SK-N-MC (cell line): ENCODE measurements at regions not wholly inside any gene's neighbourhood (a gene's known extent, or its start where the extent isn't known, plus 50 kb on each side); places are given as distances from the start of the nearest gene placed in this dataset.

ENCODE experiments used
- DNase-seq: peaks from one replicate; pipeline ENCODE4 v3.0.0-alpha.2; 2011; ENCODE audit warnings: low read depth, low spot score
- H3K27ac ChIP-seq: fragments of 200-600 bp; sonication (generic); 2 replicates; pipeline ENCODE4 v1.5.1; 2016; ENCODE audit warnings: mixed run types
- H3K36me3 ChIP-seq: fragments of 200-600 bp; sonication (generic); 2 replicates; pipeline ENCODE4 v1.6.1; 2017; ENCODE audit warnings: antibody characterized with exemption, low read length, mixed read lengths; ENCODE audit not compliant: insufficient read depth
- H3K4me3 ChIP-seq: fragments of 200-600 bp; sonication (generic); 2 replicates; pipeline ENCODE4 v1.5.1; 2016
- H3K9ac ChIP-seq: fragments of 200-600 bp; sonication (generic); 2 replicates; pipeline ENCODE4 v1.8.0; 2017; ENCODE audit warnings: mixed run types, mixed read lengths; ENCODE audit not compliant: insufficient read length
- H3K9me3 ChIP-seq: fragments of 200-600 bp; sonication (generic); 2 replicates; pipeline ENCODE4 v1.6.1; 2017; ENCODE audit warnings: low read depth, mild to moderate bottlenecking, antibody characterized with exemption, low read length, moderate library complexity, mixed read lengths
- EZH2 ChIP-seq: fragments of 200-600 bp; sonication (generic); IDR thresholded peaks from one replicate; pipeline ENCODE4 v1.6.1; 2017; ENCODE audit warnings: antibody characterized with exemption
- FOXP2 ChIP-seq: optimal IDR thresholded peaks from 2 replicates; pipeline ENCODE3; 2011; ENCODE audit warnings: mild to moderate bottlenecking, moderate library complexity; ENCODE audit not compliant: insufficient read depth; ENCODE audit errors: extremely low read length, control extremely low read depth
- POLR2AphosphoS5 ChIP-seq: IDR thresholded peaks from 2 replicates; pipeline ENCODE4 v1.6.1; 2012; ENCODE audit warnings: mild to moderate bottlenecking, low read depth, low read length, borderline replicate concordance

GRCh38 chr12:113660936-113661335, 189.3 kb upstream of the LHX5 start:
- no peak for TF ChIP-seq FOXP2
- TF ChIP-seq POLR2AphosphoS5 = no peak
- H3K9ac ChIP-seq = no peak overlapping the region
- DNase-seq = no peak
- H3K4me3 ChIP-seq = no peak overlapping the region
- no peaks in the 10 kb centered on the region for H3K9me3 ChIP-seq
- no peak overlapping the region for H3K27ac ChIP-seq
- no peaks in the 10 kb centered on the region for H3K36me3 ChIP-seq

- no peak for DNase-seq
- no peak overlapping the region for H3K4me3 ChIP-seq
- H3K9me3 ChIP-seq = no peaks in the 10 kb centered on the region
- no peak overlapping the region for H3K9ac ChIP-seq
- H3K36me3 ChIP-seq = no peaks in the 10 kb centered on the region
- no peak overlapping the region for H3K27ac ChIP-seq
- TF ChIP-seq FOXP2 (no peak), POLR2AphosphoS5 (no peak), EZH2 (no peak)
Measured at GRCh38 chr12:113659416-113659815, 187.7 kb upstream of the LHX5 start.

- Histone ChIP-seq H3K9ac (no peak overlapping the region), H3K27ac (no peak overlapping the region)
- TF ChIP-seq EZH2 (no peak), FOXP2 (no peak)
Measured at GRCh38 chr12:113659015-113659414, 187.3 kb upstream of the LHX5 start.

GRCh38 chr12:113658006-113658655, 186.5 kb upstream of the LHX5 start:
- DNase-seq = no peak
- Histone ChIP-seq H3K9ac (no peak overlapping the region), H3K27ac (no peak overlapping the region), H3K36me3 (no peaks in the 10 kb centered on the region), H3K4me3 (no peak overlapping the region), H3K9me3 (no peaks in the 10 kb centered on the region)
- TF ChIP-seq POLR2AphosphoS5 (no peak), FOXP2 (no peak), EZH2 (no peak)

More at GRCh38 chr12:113659015-113659414, 187.3 kb upstream of the LHX5 start:
- Histone ChIP-seq H3K9me3 (no peaks in the 10 kb centered on the region), H3K36me3 (no peaks in the 10 kb centered on the region), H3K4me3 (no peak overlapping the region)
- no peak for DNase-seq

GRCh38 chr12:113655919-113656318, 184.2 kb upstream of the LHX5 start:
- Histone ChIP-seq H3K9me3 (no peaks in the 10 kb centered on the region), H3K9ac (no peak overlapping the region), H3K4me3 (no peak overlapping the region), H3K27ac (no peak overlapping the region), H3K36me3 (no peaks in the 10 kb centered on the region)
- TF ChIP-seq FOXP2 (no peak), POLR2AphosphoS5 (no peak), EZH2 (no peak)
- DNase-seq = no peak

- no peak for TF ChIP-seq EZH2
- TF ChIP-seq POLR2AphosphoS5 = no peak
- TF ChIP-seq FOXP2 = no peak
Measured at GRCh38 chr12:113655479-113655878, 183.8 kb upstream of the LHX5 start.

GRCh38 chr12:113651662-113652061, 180.0 kb upstream of the LHX5 start:
- no peaks in the 10 kb centered on the region for H3K9me3 ChIP-seq
- H3K36me3 ChIP-seq = no peaks in the 10 kb centered on the region
- TF ChIP-seq EZH2 (no peak), FOXP2 (no peak), POLR2AphosphoS5 (no peak)
- H3K27ac ChIP-seq = no peak overlapping the region
- no peak for DNase-seq
- H3K9ac ChIP-seq = no peak overlapping the region
- no peak overlapping the region for H3K4me3 ChIP-seq

More at GRCh38 chr12:113655479-113655878, 183.8 kb upstream of the LHX5 start:
- no peak for DNase-seq
- Histone ChIP-seq H3K27ac (no peak overlapping the region), H3K9ac (no peak overlapping the region), H3K36me3 (no peaks in the 10 kb centered on the region), H3K9me3 (no peaks in the 10 kb centered on the region), H3K4me3 (no peak overlapping the region)

- no peak overlapping the region for H3K9ac ChIP-seq
- TF ChIP-seq FOXP2 (no peak), EZH2 (no peak), POLR2AphosphoS5 (no peak)
- no peak overlapping the region for H3K27ac ChIP-seq
- no peaks in the 10 kb centered on the region for H3K9me3 ChIP-seq
- no peaks in the 10 kb centered on the region for H3K36me3 ChIP-seq
- H3K4me3 ChIP-seq = no peak overlapping the region
- no peak for DNase-seq
Measured at GRCh38 chr12:113650476-113650875, 178.8 kb upstream of the LHX5 start.
